SK-N-SH treated with all-trans-retinoic acid at 6 μM for 48 hours (cell line): ENCODE measurements at regions not wholly inside any gene's neighbourhood (a gene's known extent, or its start where the extent isn't known, plus 50 kb on each side); places are given as distances from the start of the nearest gene placed in this dataset.

Experiments used
- ARNTL ChIP-seq: fragments of 450-650 bp; formaldehyde crosslinking; IDR thresholded peaks from 2 replicates; pipeline ENCODE4 v1.5.0; 2020; ENCODE audit warnings: low read depth, mild to moderate bottlenecking, moderate library complexity, borderline replicate concordance
- GLIS3 ChIP-seq: fragments of 250-450 bp; sonication (Bioruptor Pico); IDR thresholded peaks from 2 replicates; pipeline ENCODE4 v1.5.0; 2020; ENCODE audit warnings: mild to moderate bottlenecking, moderate library complexity
- ISL1 ChIP-seq: fragments of 250-450 bp; sonication (Bioruptor Pico); IDR thresholded peaks from 2 replicates; pipeline ENCODE4 v2.1.2; 2022; ENCODE audit warnings: mild to moderate bottlenecking, moderate library complexity
- OSR1 ChIP-seq: fragments of 250-450 bp; sonication (Bioruptor Pico); IDR thresholded peaks from 2 replicates; pipeline ENCODE4 v1.8.0; 2022; ENCODE audit warnings: moderate library complexity, mild to moderate bottlenecking, inconsistent platforms
- RARB ChIP-seq: fragments of 250-450 bp; sonication (Bioruptor Pico); IDR thresholded peaks from 2 replicates; pipeline ENCODE4 v1.8.0; 2021; ENCODE audit warnings: mild to moderate bottlenecking, moderate library complexity
- ZFP3 ChIP-seq: fragments of 250-450 bp; sonication (Bioruptor Pico); IDR thresholded peaks from 2 replicates; pipeline ENCODE4 v1.5.0; 2020; ENCODE audit warnings: mild to moderate bottlenecking, moderate library complexity
- TF ChIP-seq, protein P1 (sequence below): fragments of 250-450 bp; sonication (Bioruptor Pico); IDR thresholded peaks from 2 replicates; pipeline ENCODE4 v1.8.0; 2020; ENCODE audit warnings: mild to moderate bottlenecking, moderate library complexity, borderline replicate concordance
- TF ChIP-seq, protein P2 (sequence below): fragments of 250-450 bp; sonication (Bioruptor Pico); IDR thresholded peaks from 2 replicates; pipeline ENCODE4 v1.5.1; 2021; ENCODE audit warnings: mild to moderate bottlenecking, moderate library complexity
- TF ChIP-seq, protein P3 (sequence below): fragments of 250-450 bp; sonication (Bioruptor Pico); IDR thresholded peaks from 2 replicates; pipeline ENCODE4 v1.5.1; 2020; ENCODE audit warnings: low read depth, mild to moderate bottlenecking, moderate library complexity
- TF ChIP-seq, protein P4 (sequence below): fragments of 250-450 bp; sonication (Bioruptor Pico); IDR thresholded peaks from 2 replicates; pipeline ENCODE4 v1.8.0; 2021; ENCODE audit warnings: low read depth, mild to moderate bottlenecking, moderate library complexity, borderline replicate concordance
- TF ChIP-seq, protein P5 (sequence below): fragments of 250-450 bp; sonication (Bioruptor Pico); IDR thresholded peaks from 2 replicates; pipeline ENCODE4 v1.5.0; 2020; ENCODE audit warnings: mild to moderate bottlenecking, moderate library complexity

DNA sequence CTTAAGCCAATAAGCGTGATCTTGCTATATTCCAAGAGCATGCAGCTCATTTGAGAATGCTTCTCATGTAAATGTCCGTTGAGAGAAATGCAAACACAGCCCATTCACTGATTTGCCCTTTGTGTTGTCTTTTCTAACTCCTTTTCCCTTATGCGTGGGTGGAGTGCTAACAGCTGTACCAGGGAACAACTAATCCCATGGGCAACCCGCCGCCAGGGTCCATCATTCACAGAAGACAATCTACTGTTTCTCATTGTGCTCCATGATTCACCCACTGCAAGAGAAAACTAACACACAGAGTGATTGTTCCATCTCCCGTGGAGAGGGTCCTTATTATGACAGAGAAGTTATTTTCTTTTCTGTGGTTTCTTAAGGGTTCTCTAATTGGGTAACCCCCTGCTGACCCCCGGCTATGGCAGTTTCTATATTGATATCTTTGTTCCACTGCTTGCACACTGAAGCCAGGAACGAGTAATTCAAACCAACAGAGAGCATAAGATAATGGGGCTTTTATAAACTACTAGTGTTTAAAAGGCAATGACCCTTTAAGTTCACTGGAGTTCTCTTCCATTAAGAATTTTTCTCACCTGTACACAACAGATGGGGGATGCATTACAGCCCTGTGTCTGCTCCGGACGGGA is 298.7 kb downstream of the BAMBI start:
- TF ChIP-seq, protein P1, sequence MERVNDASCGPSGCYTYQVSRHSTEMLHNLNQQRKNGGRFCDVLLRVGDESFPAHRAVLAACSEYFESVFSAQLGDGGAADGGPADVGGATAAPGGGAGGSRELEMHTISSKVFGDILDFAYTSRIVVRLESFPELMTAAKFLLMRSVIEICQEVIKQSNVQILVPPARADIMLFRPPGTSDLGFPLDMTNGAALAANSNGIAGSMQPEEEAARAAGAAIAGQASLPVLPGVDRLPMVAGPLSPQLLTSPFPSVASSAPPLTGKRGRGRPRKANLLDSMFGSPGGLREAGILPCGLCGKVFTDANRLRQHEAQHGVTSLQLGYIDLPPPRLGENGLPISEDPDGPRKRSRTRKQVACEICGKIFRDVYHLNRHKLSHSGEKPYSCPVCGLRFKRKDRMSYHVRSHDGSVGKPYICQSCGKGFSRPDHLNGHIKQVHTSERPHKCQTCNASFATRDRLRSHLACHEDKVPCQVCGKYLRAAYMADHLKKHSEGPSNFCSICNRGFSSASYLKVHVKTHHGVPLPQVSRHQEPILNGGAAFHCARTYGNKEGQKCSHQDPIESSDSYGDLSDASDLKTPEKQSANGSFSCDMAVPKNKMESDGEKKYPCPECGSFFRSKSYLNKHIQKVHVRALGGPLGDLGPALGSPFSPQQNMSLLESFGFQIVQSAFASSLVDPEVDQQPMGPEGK (CRISPR knock-in tag) = no peak
- TF ChIP-seq, protein P2, sequence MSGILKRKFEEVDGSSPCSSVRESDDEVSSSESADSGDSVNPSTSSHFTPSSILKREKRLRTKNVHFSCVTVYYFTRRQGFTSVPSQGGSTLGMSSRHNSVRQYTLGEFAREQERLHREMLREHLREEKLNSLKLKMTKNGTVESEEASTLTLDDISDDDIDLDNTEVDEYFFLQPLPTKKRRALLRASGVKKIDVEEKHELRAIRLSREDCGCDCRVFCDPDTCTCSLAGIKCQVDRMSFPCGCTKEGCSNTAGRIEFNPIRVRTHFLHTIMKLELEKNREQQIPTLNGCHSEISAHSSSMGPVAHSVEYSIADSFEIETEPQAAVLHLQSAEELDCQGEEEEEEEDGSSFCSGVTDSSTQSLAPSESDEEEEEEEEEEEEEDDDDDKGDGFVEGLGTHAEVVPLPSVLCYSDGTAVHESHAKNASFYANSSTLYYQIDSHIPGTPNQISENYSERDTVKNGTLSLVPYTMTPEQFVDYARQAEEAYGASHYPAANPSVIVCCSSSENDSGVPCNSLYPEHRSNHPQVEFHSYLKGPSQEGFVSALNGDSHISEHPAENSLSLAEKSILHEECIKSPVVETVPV (CRISPR knock-in tag) = no peak
- no peak for TF ChIP-seq GLIS3 (CRISPR knock-in tag)
- TF ChIP-seq ISL1 = no peak
- TF ChIP-seq ARNTL (CRISPR knock-in tag) = no peak
- no peak for TF ChIP-seq ZFP3
- TF ChIP-seq, protein P3, sequence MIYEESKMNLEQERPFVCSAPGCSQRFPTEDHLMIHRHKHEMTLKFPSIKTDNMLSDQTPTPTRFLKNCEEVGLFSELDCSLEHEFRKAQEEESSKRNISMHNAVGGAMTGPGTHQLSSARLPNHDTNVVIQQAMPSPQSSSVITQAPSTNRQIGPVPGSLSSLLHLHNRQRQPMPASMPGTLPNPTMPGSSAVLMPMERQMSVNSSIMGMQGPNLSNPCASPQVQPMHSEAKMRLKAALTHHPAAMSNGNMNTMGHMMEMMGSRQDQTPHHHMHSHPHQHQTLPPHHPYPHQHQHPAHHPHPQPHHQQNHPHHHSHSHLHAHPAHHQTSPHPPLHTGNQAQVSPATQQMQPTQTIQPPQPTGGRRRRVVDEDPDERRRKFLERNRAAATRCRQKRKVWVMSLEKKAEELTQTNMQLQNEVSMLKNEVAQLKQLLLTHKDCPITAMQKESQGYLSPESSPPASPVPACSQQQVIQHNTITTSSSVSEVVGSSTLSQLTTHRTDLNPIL (CRISPR knock-in tag) = no peak
- TF ChIP-seq, protein P4, sequence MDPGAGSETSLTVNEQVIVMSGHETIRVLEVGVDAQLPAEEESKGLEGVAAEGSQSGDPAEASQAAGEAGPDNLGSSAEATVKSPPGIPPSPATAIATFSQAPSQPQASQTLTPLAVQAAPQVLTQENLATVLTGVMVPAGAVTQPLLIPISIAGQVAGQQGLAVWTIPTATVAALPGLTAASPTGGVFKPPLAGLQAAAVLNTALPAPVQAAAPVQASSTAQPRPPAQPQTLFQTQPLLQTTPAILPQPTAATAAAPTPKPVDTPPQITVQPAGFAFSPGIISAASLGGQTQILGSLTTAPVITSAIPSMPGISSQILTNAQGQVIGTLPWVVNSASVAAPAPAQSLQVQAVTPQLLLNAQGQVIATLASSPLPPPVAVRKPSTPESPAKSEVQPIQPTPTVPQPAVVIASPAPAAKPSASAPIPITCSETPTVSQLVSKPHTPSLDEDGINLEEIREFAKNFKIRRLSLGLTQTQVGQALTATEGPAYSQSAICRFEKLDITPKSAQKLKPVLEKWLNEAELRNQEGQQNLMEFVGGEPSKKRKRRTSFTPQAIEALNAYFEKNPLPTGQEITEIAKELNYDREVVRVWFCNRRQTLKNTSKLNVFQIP (CRISPR knock-in tag) = no peak
- no peak for TF ChIP-seq OSR1 (CRISPR knock-in tag)
- no peak for TF ChIP-seq RARB (CRISPR knock-in tag)
- TF ChIP-seq, protein P5, sequence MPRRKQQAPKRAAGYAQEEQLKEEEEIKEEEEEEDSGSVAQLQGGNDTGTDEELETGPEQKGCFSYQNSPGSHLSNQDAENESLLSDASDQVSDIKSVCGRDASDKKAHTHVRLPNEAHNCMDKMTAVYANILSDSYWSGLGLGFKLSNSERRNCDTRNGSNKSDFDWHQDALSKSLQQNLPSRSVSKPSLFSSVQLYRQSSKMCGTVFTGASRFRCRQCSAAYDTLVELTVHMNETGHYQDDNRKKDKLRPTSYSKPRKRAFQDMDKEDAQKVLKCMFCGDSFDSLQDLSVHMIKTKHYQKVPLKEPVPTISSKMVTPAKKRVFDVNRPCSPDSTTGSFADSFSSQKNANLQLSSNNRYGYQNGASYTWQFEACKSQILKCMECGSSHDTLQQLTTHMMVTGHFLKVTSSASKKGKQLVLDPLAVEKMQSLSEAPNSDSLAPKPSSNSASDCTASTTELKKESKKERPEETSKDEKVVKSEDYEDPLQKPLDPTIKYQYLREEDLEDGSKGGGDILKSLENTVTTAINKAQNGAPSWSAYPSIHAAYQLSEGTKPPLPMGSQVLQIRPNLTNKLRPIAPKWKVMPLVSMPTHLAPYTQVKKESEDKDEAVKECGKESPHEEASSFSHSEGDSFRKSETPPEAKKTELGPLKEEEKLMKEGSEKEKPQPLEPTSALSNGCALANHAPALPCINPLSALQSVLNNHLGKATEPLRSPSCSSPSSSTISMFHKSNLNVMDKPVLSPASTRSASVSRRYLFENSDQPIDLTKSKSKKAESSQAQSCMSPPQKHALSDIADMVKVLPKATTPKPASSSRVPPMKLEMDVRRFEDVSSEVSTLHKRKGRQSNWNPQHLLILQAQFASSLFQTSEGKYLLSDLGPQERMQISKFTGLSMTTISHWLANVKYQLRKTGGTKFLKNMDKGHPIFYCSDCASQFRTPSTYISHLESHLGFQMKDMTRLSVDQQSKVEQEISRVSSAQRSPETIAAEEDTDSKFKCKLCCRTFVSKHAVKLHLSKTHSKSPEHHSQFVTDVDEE = no peak
